Left colon (tissue), 2 donors: ENCODE measurements at regions not wholly inside any gene's neighbourhood (a gene's known extent, or its start where the extent isn't known, plus 50 kb on each side); places are given as distances from the start of the nearest gene placed in this dataset.
A peak's percentile ranks its signal among the peaks of the same experiment; 100 is the strongest.

Experiments used
- ATAC-seq: fragments of 200-7000 bp; cut with Tn5 transposase; one replicate; pipeline ENCODE4 v1.9.1; 2020; ENCODE audit warnings: mild to moderate bottlenecking, moderate library complexity
- DNase-seq, 2 donors: peaks; one replicate each; pipeline ENCODE4 v3.0.0-alpha.2; 2020
- intact Hi-C, 2 donors: fragments of 100-400 bp; cut with DNase I in 1 of 2; cut with micrococcal nuclease in 1 of 2; formaldehyde crosslinking; loops; one replicate each; pipeline versions ENCODE4 v1.11.2 to v1.14.0; 2022; cut with DNase I, micrococcal nuclease
- donor health status: DM: no; HTN: no; CAD: no.
- donor health status: DM: yes; HTN: yes; CAD: no.

DNA sequence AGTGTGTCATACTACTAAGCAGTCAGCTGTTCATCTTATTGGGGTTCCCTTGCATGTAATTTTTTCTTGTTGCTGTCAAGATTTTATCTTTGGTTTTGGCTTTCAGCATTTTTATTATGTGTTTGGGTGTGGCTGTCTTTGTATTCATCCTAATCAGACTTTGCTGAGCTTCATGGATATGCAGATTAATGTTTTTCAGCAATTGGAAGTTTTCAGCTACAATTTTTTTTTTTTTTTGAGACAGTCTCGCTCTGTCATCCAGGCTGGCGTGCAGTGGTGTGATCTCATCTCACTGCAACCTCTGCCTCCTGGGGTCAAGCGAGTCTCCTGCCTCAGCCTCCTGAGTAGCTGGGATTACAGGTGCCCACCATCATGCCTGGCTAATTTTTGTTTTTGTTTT, 108.8 kb downstream of the BARX1 start:
- ATAC-seq = no peak
- intact Hi-C loops = no loop called here

DNA sequence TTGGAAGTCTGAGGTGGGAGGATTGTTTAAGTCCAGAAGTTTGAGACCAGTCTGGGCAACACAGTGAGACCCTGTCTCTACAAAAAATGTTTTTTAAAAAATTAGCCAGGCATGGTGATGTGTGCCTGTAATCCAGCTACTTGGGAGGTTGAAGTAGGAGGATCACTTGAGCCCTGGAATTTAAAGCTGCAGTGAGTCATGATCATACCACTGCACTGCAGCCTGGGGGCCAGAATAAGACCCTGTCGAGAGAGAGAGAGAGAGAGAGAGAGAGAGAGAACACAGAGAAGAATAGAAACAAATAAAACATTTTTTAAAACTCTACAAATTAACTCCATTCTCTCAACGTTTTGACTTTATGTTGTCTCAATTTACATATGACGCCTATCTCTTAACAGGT, 111.8 kb downstream of the BARX1 start:
- ATAC-seq (no peak), DNase-seq (no peak)
- intact Hi-C loops = no loop called here

More for the DNA sequence above, 108.8 kb downstream of the BARX1 start:
- DNase-seq = no peak

DNA sequence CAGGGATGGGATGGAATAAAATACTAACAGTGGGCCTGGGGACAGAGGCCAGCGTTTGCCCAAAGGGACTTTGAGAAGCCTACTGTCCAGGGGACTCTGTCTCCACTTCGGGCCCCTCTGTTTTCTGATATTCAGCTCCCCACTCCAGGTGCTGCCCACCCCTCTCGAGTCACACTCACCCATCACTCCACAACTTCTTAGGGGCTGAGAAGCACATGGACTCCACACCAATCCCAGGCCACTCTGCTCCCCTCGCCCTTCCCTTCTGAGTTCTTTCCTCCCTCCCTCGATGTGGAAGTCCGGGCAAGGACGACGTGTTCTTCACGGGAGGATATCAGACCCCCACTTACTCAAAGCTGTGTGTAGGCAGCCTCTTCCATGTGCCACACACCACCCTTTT, 124.5 kb downstream of the BARX1 start:
- no peak for ATAC-seq
- no peak for DNase-seq

DNA sequence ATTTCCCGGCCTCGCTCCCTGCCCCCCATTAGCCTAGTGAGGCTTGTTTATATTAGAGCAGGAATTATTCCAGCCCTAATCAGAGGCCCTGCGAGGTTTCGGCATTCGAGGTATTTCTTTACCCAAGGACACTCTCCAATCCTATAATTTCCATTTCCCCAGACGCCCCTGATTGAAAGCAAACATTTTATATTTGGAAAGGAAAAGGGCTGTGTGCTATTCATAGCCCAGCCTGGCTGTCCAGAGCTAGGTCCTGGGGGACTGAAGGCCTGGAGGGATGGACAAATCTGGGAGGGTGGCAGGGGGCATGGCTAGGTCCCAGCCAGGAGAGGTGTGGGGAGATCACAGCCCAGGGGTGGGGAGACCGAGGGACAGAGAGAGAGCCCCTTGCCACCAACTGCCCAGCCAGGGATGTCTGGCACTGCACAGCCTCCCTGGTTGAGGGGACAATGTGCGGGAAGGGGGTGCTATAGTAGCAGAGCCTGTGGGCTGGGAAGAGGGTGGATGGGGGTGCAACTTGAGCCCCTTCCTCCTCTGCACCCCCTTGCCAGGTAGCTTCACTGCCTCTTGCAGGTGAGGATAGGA, 125.1 kb downstream of the BARX1 start:
- DNase-seq (no peak), ATAC-seq (no peak)
- intact Hi-C loops = no loop called here

More for the DNA sequence above, 124.5 kb downstream of the BARX1 start:
- intact Hi-C loops = no loop called here

- DNase-seq = no peak
- intact Hi-C loops = no loop called here
- no peak for ATAC-seq
Observed at GRCh38 chr9:93829271-93830011, 125.7 kb downstream of the BARX1 start.

GRCh38 chr9:93828331-93829097, 126.6 kb downstream of the BARX1 start:
- DNase-seq = no peak
- ATAC-seq = no peak
- intact Hi-C loops = no loop called here

DNA sequence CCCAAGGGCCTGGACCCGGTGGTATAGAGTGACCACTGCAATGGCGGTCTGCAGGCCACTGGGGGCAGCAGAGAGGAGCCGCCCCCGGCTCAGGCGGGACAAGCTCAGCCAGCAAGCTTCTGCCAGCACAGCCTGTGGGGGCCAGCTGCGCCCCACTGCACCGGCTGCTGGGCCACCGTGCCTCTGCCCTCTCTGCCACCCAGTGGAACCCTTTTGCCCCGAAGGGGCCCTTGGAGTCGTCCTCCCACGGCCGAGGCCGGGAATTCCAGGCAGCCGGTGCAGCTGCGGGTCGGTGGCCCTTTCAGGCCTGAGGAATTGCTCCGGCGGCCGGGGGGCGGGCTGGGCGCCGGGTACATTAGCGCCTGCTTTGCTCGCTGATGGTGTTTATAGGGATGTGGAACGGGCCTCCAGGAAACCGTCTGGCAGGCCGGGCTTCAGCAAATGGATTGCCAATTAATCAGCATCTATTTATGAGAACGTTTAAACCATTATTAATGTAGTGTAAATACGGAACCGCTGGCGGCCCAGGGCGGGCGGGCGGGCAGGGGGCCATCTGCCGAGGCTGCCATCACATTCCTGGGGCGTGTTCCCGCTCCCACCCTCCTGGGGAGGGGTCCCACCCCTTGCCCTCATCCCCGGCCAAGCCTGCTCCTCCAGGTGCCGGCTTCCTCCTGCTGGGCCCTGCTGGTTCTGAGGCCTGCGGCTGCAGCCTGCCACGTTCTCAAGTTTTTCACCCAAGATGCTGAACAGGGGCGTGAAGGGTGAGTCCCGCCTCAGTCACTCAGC, 127.4 kb downstream of the BARX1 start:
- intact Hi-C loops = no loop called here
- peak in 1 of 2 donors; percentile 44 for DNase-seq
- ATAC-seq = peak; percentile 95

GRCh38 chr9:93826905-93827544, 128.1 kb downstream of the BARX1 start:
- DNase-seq (no peak), ATAC-seq (peak; percentile 33)
- intact Hi-C loops = no loop called here

GRCh38 chr9:93826209-93826608, 128.9 kb downstream of the BARX1 start:
- ATAC-seq (peak; percentile 57), DNase-seq (peak in 1 of 2 donors; percentile 18)
- intact Hi-C loops = no loop called here

GRCh38 chr9:93825348-93826115, 129.6 kb downstream of the BARX1 start:
- ATAC-seq (no peak), DNase-seq (no peak)
- intact Hi-C loops = no loop called here

DNA sequence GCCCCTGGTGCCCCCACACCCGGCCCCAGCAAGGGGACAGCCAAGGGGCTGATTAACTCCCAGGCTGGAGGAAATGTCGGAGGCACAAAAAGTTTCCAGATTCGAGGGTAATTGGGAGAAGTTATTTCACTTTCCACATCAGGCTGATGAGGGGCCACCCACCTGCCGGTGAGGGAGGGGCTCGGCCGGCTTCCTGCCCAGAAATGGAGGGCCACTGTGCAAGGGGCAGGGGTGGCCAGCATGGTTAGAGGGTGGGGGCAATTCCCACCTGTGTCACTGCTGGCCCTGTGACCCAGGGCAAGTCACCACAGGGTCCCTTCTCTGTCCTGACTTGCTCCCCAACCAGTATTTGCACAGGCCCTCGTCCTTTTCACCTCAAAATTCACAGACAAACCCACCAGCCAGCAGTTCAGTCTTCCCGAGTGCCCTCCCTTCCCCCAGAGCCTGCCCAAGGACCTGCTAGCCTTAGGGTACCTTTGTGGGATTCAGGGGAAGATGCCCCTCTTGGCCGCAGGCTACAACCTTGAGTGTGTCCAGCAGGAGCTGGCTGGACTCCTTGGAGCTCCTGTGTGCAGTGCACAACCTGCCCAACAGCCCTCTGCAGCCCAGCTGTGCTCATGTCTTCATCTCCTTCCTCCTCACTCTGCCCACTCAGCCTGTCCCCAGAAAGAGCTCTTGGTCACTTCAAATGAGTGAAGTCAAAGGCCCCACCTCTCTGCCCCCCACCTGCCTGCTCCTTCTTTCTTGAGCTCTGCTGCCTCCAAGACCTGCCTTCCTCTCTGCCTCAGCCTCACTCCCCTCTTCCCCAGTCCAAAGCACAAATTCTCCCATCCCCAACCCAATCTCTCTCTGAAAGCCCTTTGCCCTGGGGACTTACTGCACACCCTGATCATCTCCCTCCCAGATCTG, 130.5 kb downstream of the BARX1 start:
- no peak for ATAC-seq
- intact Hi-C loops = no loop called here
- DNase-seq = no peak

GRCh38 chr9:93823245-93824072, 131.7 kb downstream of the BARX1 start:
- intact Hi-C loops = no loop called here
- ATAC-seq = no peak
- no peak for DNase-seq

DNA sequence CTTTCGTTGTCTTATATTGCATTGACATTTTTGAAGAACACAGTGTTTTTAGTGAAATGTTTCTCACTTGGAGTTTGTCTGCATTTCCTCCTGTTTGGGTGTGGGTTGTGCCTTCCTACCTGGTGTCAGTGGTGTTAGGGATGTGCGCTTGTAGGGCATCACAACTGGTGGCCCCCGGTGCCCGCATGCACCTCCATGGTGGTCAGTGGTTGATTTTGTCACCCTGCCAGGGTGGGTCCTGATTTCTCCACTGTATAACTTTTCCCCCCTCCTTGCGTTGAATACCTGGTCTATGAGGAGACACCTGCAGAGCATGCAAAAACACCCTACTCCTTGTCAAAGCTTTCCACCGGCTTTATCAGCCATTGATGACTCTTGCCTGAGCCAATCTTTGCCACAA, 132.9 kb downstream of the BARX1 start:
- intact Hi-C loops = no loop called here
- DNase-seq = no peak
- no peak for ATAC-seq

GRCh38 chr9:93821307-93821703, 133.8 kb downstream of the BARX1 start:
- no peak for ATAC-seq
- intact Hi-C loops = no loop called here
- no peak for DNase-seq

DNA sequence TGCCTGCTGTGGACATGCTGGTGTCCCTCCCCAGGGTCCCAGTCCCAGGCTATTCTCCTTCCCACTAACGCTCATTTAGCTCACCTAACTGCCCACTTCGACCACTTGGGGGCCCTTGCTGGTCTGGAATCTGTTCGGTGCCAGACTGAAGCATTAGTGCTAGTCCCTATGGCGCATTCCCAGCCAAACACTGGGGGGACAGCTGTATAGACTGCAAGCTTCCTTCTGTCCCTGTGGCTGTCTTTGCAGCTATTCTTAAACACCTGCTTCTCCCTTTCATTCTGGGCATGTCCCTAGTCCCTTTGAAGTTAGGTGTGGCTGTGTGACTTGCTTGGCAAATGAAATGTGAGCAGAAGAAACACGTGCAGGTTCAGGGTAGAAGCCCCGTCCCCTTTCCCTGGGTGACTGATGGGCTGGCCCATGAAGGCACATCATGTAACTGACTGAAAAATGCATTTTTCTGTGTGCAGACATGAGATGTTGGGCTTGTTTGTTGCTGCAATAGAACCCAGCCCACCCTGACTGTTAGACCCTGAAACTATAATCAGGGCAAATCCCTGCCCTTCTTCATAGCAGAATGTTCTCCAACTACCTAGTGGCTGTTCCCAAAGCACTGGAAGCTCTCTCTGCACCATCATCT, 134.4 kb downstream of the BARX1 start:
- DNase-seq (no peak), ATAC-seq (no peak)
- intact Hi-C loops = no loop called here

DNA sequence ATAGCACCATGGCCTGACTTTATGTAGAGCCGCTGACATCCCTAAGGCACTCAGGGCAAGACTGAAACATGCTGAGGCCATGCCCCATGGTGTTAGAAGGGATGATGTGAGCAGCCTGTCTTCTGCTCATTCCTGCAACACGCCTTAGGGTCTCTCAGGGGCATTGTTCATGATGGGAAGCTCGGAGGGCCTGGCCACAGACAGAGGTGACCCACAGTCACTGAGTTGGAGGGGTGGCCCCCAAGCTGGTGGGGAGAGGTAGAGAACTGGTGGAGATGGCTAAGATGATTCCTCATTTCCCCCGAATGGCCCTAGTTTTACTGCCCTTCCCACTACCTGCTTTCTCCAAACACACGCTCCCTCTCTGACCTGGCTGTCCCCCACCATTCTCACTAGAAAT, 135.2 kb downstream of the BARX1 start:
- DNase-seq = no peak
- intact Hi-C loops = no loop called here
- ATAC-seq = no peak
